Endodermal cell (in vitro differentiated cells): ENCODE measurements at regions not wholly inside any gene's neighbourhood (a gene's known extent, or its start where the extent isn't known, plus 50 kb on each side); places are given as distances from the start of the nearest gene placed in this dataset.

Experiments
- DNase-seq: peaks from one replicate; pipeline ENCODE4 v3.0.0-alpha.2; 2017
- H3K27ac ChIP-seq: 2 replicates; pipeline ENCODE4 v1.5.1; 2013; ENCODE audit warnings: mild to moderate bottlenecking, low read depth, low read length, moderate library complexity
- H3K27me3 ChIP-seq: 2 replicates; pipeline ENCODE4 v1.6.1; 2013; ENCODE audit warnings: mild to moderate bottlenecking, low read length, moderate library complexity; ENCODE audit not compliant: insufficient read depth, control insufficient read depth, poor library complexity, severe bottlenecking
- H3K36me3 ChIP-seq: 2 replicates; pipeline ENCODE4 v1.7.0; 2013; ENCODE audit warnings: mild to moderate bottlenecking, low read length, moderate library complexity; ENCODE audit not compliant: control insufficient read depth, insufficient read depth
- H3K4me1 ChIP-seq: one replicate; pipeline ENCODE4 v1.7.0; 2013; ENCODE audit warnings: low read length; ENCODE audit not compliant: control insufficient read depth, insufficient read depth
- H3K4me3 ChIP-seq: 2 replicates; pipeline ENCODE4 v1.5.1; 2013; ENCODE audit warnings: mild to moderate bottlenecking, low read length, moderate library complexity
- H3K9ac ChIP-seq: 2 replicates; pipeline ENCODE4 v1.6.1; 2013; ENCODE audit warnings: mild to moderate bottlenecking, low read length, moderate library complexity; ENCODE audit not compliant: poor library complexity, severe bottlenecking; ENCODE audit errors: extremely low read depth
- H3K9me3 ChIP-seq: 2 replicates; pipeline ENCODE4 v1.6.1; 2013; ENCODE audit warnings: mild to moderate bottlenecking, low read length, moderate library complexity; ENCODE audit not compliant: control insufficient read depth
- H3K27ac Mint-ChIP-seq: 2 replicates; pipeline ENCODE4 v1.8.0; 2020; ENCODE audit warnings: mixed read lengths
- H3K27me3 Mint-ChIP-seq: 2 replicates; pipeline ENCODE4 v1.8.0; 2021; ENCODE audit warnings: mild to moderate bottlenecking, mixed read lengths; ENCODE audit not compliant: insufficient read depth
- H3K36me3 Mint-ChIP-seq: 2 replicates; pipeline ENCODE4 v1.8.0; 2020; ENCODE audit warnings: low read depth, mixed read lengths
- H3K4me1 Mint-ChIP-seq: 2 replicates; pipeline ENCODE4 v1.8.0; 2020; ENCODE audit warnings: mixed read lengths
- H3K4me3 Mint-ChIP-seq: 2 replicates; pipeline ENCODE4 v1.8.0; 2020; ENCODE audit warnings: mild to moderate bottlenecking, moderate library complexity, mixed read lengths
- H3K9me3 Mint-ChIP-seq: 2 replicates; pipeline ENCODE4 v1.8.0; 2020; ENCODE audit warnings: mild to moderate bottlenecking, mixed read lengths
- WGBS, 2 experiments: methylation state at CpG; one replicate each; pipeline versions ENCODE4 v1.1.5 to v1.1.7; 2013; ENCODE audit warnings: missing lambda C conversion rate in 2 of 2, mixed read lengths in 1 of 2; ENCODE audit not compliant: insufficient coverage in 1 of 2, insufficient read length in 1 of 2; 5-methylcytosine and 5-hydroxymethylcytosine counted together
- TF ChIP-seq, protein P1 (sequence below): fragments of 200-600 bp; sonication (generic); conservative IDR thresholded peaks from 2 replicates; pipeline ENCODE4 v1.5.0; 2021; ENCODE audit warnings: antibody characterized with exemption, mild to moderate bottlenecking

DNA sequence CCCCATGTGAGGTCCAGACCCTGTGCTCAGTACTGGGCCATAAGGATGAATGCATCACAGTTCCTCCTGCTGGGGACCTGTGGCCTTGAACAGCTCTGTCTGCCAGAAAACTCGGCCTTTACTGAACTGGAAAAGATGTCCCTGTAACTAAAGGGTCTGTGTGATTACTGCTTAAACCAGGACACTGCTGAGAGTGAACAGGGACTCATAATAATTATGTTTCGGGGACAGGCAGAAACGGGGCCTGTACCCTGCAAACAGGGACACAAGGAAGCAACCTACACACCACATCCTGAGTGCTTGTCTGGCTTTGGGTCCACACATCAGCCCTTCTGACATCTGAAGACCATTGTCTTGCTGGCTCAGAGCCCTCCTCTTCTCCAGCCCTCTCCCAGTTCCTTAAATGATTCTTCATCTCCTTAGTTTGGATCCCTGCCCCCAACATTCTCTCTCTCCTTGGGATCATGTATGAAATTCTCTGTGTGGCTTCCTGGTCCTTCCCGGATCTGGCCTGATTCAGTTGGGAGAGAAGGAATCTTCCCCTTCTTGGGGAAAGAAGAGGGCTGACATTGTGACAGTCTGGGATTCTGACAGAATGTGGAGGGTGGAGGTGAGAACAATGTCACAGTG, 248.0 kb downstream of the MYCN start:
- DNase-seq: no peak
- no peak overlapping the region for H3K9ac ChIP-seq
- TF ChIP-seq, protein P1, sequence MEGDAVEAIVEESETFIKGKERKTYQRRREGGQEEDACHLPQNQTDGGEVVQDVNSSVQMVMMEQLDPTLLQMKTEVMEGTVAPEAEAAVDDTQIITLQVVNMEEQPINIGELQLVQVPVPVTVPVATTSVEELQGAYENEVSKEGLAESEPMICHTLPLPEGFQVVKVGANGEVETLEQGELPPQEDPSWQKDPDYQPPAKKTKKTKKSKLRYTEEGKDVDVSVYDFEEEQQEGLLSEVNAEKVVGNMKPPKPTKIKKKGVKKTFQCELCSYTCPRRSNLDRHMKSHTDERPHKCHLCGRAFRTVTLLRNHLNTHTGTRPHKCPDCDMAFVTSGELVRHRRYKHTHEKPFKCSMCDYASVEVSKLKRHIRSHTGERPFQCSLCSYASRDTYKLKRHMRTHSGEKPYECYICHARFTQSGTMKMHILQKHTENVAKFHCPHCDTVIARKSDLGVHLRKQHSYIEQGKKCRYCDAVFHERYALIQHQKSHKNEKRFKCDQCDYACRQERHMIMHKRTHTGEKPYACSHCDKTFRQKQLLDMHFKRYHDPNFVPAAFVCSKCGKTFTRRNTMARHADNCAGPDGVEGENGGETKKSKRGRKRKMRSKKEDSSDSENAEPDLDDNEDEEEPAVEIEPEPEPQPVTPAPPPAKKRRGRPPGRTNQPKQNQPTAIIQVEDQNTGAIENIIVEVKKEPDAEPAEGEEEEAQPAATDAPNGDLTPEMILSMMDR: no peak
- WGBS, 2 experiments: 52 to 84% methylated on average over 2 to 4 of the region's 4 CpGs
- H3K27me3 ChIP-seq: no peaks in the 10 kb centered on the region
- H3K36me3 ChIP-seq: no peaks in the 10 kb centered on the region
- no peak overlapping the region for H3K4me3 Mint-ChIP-seq
- H3K27ac ChIP-seq: peak overlapping the region; percentile 68
- no peaks in the 10 kb centered on the region for H3K9me3 ChIP-seq
- H3K27me3 Mint-ChIP-seq: no peaks in the 10 kb centered on the region
- peaks cover 15% of the 10 kb centered on the region for H3K4me1 Mint-ChIP-seq
- H3K9me3 Mint-ChIP-seq: no peaks in the 10 kb centered on the region
- peaks cover 6% of the 10 kb centered on the region for H3K4me1 ChIP-seq
- H3K4me3 ChIP-seq: no peak overlapping the region
- H3K36me3 Mint-ChIP-seq: no peaks in the 10 kb centered on the region
- H3K27ac Mint-ChIP-seq: no peak overlapping the region

- Mint-ChIP-seq H3K9me3 (no peaks in the 10 kb centered on the region), H3K4me1 (peaks cover 15% of the 10 kb centered on the region), H3K4me3 (no peak overlapping the region), H3K36me3 (no peaks in the 10 kb centered on the region), H3K27me3 (no peaks in the 10 kb centered on the region), H3K27ac (no peak overlapping the region)
- Histone ChIP-seq H3K9ac (no peak overlapping the region), H3K36me3 (no peaks in the 10 kb centered on the region), H3K4me1 (peaks cover 6% of the 10 kb centered on the region), H3K27me3 (no peaks in the 10 kb centered on the region), H3K4me3 (no peak overlapping the region), H3K9me3 (no peaks in the 10 kb centered on the region), H3K27ac (no peak overlapping the region)
- TF ChIP-seq, protein P1: no peak
- no peak for DNase-seq
- 90 to 93% methylated on average over 2 to 3 of the region's 3 CpGs for WGBS, 2 experiments
Measured at GRCh38 chr2:16187482-16187817, 247.1 kb downstream of the MYCN start.

DNA sequence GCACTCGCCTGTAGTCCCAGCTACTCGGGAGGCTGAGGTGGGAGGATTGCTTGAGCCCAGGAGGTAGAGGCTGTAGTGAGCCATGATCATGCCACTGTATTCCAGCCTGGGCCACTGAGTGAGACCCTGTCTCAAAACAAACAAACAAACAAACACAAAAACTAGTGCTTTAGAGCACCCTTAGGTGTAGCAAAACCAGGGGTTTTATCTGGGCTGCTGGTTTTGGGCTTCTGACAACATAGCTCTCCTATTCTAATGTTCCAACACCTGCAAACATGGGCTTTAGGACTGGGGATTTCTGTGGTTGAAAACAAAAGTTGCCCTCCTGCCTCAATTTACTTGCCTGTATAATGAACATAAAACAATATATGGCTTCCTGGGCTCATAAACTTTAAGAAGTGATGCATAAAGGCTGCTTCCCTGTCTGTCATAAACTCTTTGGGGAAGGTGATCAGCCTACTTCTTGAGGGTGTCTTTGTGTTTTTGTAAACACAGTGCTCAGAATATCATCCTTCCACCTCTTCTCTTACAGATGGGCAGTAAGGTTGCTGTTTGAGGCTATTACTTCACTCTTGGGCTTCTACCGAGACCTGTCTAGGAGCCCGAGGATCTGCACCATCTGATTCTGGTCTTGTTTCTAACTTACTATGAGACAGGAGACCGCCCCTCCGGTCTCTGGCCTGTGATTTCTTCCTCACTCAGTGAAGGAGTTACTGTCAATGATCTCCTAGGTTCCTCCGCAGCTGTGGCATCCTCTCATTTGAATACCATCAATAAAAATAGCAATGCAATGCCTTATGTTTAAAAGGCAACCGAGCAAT, 246.5 kb downstream of the MYCN start:
- H3K4me1 Mint-ChIP-seq: peaks cover 15% of the 10 kb centered on the region
- TF ChIP-seq, protein P1: no peak
- no peaks in the 10 kb centered on the region for H3K36me3 Mint-ChIP-seq
- Histone ChIP-seq H3K27ac (no peak overlapping the region), H3K9ac (no peak overlapping the region), H3K27me3 (no peaks in the 10 kb centered on the region), H3K4me1 (peaks cover 6% of the 10 kb centered on the region), H3K4me3 (no peak overlapping the region), H3K9me3 (no peaks in the 10 kb centered on the region), H3K36me3 (no peaks in the 10 kb centered on the region)
- H3K27ac Mint-ChIP-seq: no peak overlapping the region
- H3K9me3 Mint-ChIP-seq: no peaks in the 10 kb centered on the region
- WGBS, 2 experiments: 77 to 92% methylated on average over 7 to 8 of the region's 8 CpGs
- H3K4me3 Mint-ChIP-seq: no peak overlapping the region
- no peak for DNase-seq
- H3K27me3 Mint-ChIP-seq: no peaks in the 10 kb centered on the region
